IMR-90 (cell line): ENCODE measurements at regions not wholly inside any gene's neighbourhood (a gene's known extent, or its start where the extent isn't known, plus 50 kb on each side); places are given as distances from the start of the nearest gene placed in this dataset.

ENCODE experiments used
- ATAC-seq: fragments of 200-7000 bp; cut with Tn5 transposase; 2 replicates; pipeline ENCODE4 v1.9.1; 2020; ENCODE audit warnings: low read depth, mild to moderate bottlenecking, moderate library complexity
- BruUV-seq: library from RNA; stranded (reverse); fragments of 400-500 nt; replicated peaks from 2 replicates; lab custom pipeline; 2021; lab: Mats Ljungman, UMichigan
- CTCF ChIA-PET: fragments of 300-600 bp; formaldehyde crosslinking; extraction: SDS; loops from one replicate; lab custom pipeline; 2021; ENCODE audit warnings: antibody characterized with exemption; lab: Yijun Ruan, JAX
- POLR2A ChIA-PET: fragments of 300-600 bp; sonication (Branson Sonifier 250); formaldehyde crosslinking; loops from one replicate; lab custom pipeline; 2022; ENCODE audit warnings: antibody characterized with exemption; ENCODE audit not compliant: unreplicated experiment; lab: Charles Lee
- DNase-seq: peaks from one replicate; pipeline ENCODE4 v3.0.0; 2013
- H2AFZ ChIP-seq: replicated peaks from 2 replicates; pipeline ENCODE3; 2013; ENCODE audit warnings: low read length, mild to moderate bottlenecking; ENCODE audit not compliant: poor library complexity
- H2AK5ac ChIP-seq: 2 replicates; pipeline ENCODE4 v1.6.1; 2013; ENCODE audit warnings: low read depth, low read length, inconsistent platforms
- H2AK9ac ChIP-seq: replicated peaks from 2 replicates; pipeline ENCODE3; 2013; ENCODE audit warnings: mild to moderate bottlenecking, low read depth, low read length, moderate library complexity; ENCODE audit not compliant: poor library complexity
- H2BK120ac ChIP-seq: 2 replicates; pipeline ENCODE4 v1.6.1; 2013; ENCODE audit warnings: low read depth, low read length, inconsistent platforms
- H2BK15ac ChIP-seq: 3 replicates; pipeline ENCODE4 v1.6.1; 2013; ENCODE audit warnings: low read depth, low read length, inconsistent platforms
- H2BK20ac ChIP-seq: 2 replicates; pipeline ENCODE4 v1.6.1; 2013; ENCODE audit warnings: low read depth, mild to moderate bottlenecking, inconsistent platforms, low read length, moderate library complexity
- H2BK5ac ChIP-seq: 2 replicates; pipeline ENCODE4 v1.6.1; 2013; ENCODE audit warnings: mild to moderate bottlenecking, low read depth, low read length, inconsistent platforms; ENCODE audit not compliant: poor library complexity, severe bottlenecking
- H3K14ac ChIP-seq: replicated peaks from 2 replicates; pipeline ENCODE4 v1.6.1; 2013; ENCODE audit warnings: low read depth, low read length, inconsistent platforms
- H3K18ac ChIP-seq: 2 replicates; pipeline ENCODE4 v1.6.1; 2013; ENCODE audit warnings: low read depth, low read length, control low read depth
- H3K23ac ChIP-seq: 2 replicates; pipeline ENCODE4 v1.6.1; 2013; ENCODE audit warnings: low read depth, low read length, inconsistent platforms
- H3K27ac ChIP-seq: 2 replicates; pipeline ENCODE4 v1.5.1; 2013; ENCODE audit warnings: mild to moderate bottlenecking, control low read depth, low read length; ENCODE audit not compliant: insufficient read depth
- H3K27me3 ChIP-seq: 2 replicates; pipeline ENCODE4 v1.6.1; 2013; ENCODE audit warnings: low read length; ENCODE audit not compliant: control insufficient read depth, insufficient read depth
- H3K36me3 ChIP-seq: 2 replicates; pipeline ENCODE4 v1.6.1; 2013; ENCODE audit warnings: low read length, mixed read lengths; ENCODE audit not compliant: control insufficient read depth, insufficient read depth
- H3K4ac ChIP-seq: 2 replicates; pipeline ENCODE4 v1.6.1; 2013; ENCODE audit warnings: low read depth, low read length, inconsistent platforms
- H3K4me1 ChIP-seq: 2 replicates; pipeline ENCODE4 v1.6.1; 2013; ENCODE audit warnings: low read length, mixed read lengths; ENCODE audit not compliant: control insufficient read depth, insufficient read depth
- H3K4me2 ChIP-seq: 2 replicates; pipeline ENCODE4 v1.6.1; 2013; ENCODE audit warnings: low read depth, mild to moderate bottlenecking, control low read depth, low read length, moderate library complexity
- H3K4me3 ChIP-seq: 2 replicates; pipeline ENCODE4 v1.5.1; 2013; ENCODE audit warnings: low read depth, mild to moderate bottlenecking, control low read depth, low read length, moderate library complexity; ENCODE audit not compliant: insufficient read depth
- H3K56ac ChIP-seq: 2 replicates; pipeline ENCODE4 v1.6.1; 2013; ENCODE audit warnings: low read length, inconsistent platforms; ENCODE audit not compliant: insufficient read depth; ENCODE audit errors: extremely low read depth
- H3K79me1 ChIP-seq, 2 experiments: 2 replicates each; pipeline ENCODE4 v1.6.1; 2013; ENCODE audit warnings: low read length in 2 of 2, inconsistent platforms in 1 of 2, low read depth in 1 of 2
- H3K9ac ChIP-seq: 2 replicates; pipeline ENCODE4 v1.6.1; 2013; ENCODE audit warnings: low read depth, low read length, control low read depth
- H3K9me1 ChIP-seq: 2 replicates; pipeline ENCODE4 v1.6.1; 2013; ENCODE audit warnings: low read length, inconsistent platforms; ENCODE audit not compliant: insufficient read depth
- H3K9me3 ChIP-seq: 2 replicates; pipeline ENCODE4 v1.6.1; 2013; ENCODE audit warnings: low read length; ENCODE audit not compliant: control insufficient read depth, insufficient read depth
- H4K20me1 ChIP-seq: 2 replicates; pipeline ENCODE4 v1.6.1; 2013; ENCODE audit warnings: low read length, inconsistent platforms; ENCODE audit not compliant: insufficient read depth
- H4K5ac ChIP-seq: 2 replicates; pipeline ENCODE4 v1.6.1; 2013; ENCODE audit warnings: mild to moderate bottlenecking, low read depth, low read length, control low read depth
- H4K8ac ChIP-seq, 2 experiments: 2 replicates each; pipeline ENCODE4 v1.6.1; 2013; ENCODE audit warnings: low read depth in 2 of 2, low read length in 2 of 2, control low read depth in 1 of 2, inconsistent platforms in 1 of 2
- H4K91ac ChIP-seq: 2 replicates; pipeline ENCODE4 v1.6.1; 2013; ENCODE audit warnings: low read depth, low read length, inconsistent platforms; ENCODE audit not compliant: insufficient read depth
- BHLHE40 ChIP-seq: fragments of 150-350 bp; IDR thresholded peaks from 2 replicates; pipeline ENCODE4 v1.6.1; 2016; ENCODE audit warnings: mild to moderate bottlenecking, low read depth, low read length
- CHD1 ChIP-seq: IDR thresholded peaks from 2 replicates; pipeline ENCODE4 v1.6.1; 2012; ENCODE audit warnings: low read depth, low read length, improper control_type of control experiment
- FOS ChIP-seq: fragments of 150-350 bp; IDR thresholded peaks from 2 replicates; pipeline ENCODE4 v1.6.1; 2016; ENCODE audit warnings: low read depth, low read length
- MAZ ChIP-seq: IDR thresholded peaks from 2 replicates; pipeline ENCODE4 v1.6.1; 2012; ENCODE audit warnings: low read depth, mild to moderate bottlenecking, low read length, improper control_type of control experiment, moderate library complexity, borderline replicate concordance
- MXI1 ChIP-seq: IDR thresholded peaks from 2 replicates; pipeline ENCODE4 v1.6.1; 2012; ENCODE audit warnings: low read depth, mild to moderate bottlenecking, low read length, moderate library complexity, borderline replicate concordance
- NFE2L2 ChIP-seq: fragments of 150-350 bp; IDR thresholded peaks from 2 replicates; pipeline ENCODE4 v1.6.1; 2016; ENCODE audit warnings: low read depth, mild to moderate bottlenecking, low read length
- POLR2A ChIP-seq: IDR thresholded peaks from 2 replicates; pipeline ENCODE4 v1.6.1; 2012; ENCODE audit warnings: mild to moderate bottlenecking, low read depth, low read length
- RAD21 ChIP-seq: IDR thresholded peaks from 2 replicates; pipeline ENCODE4 v1.6.1; 2012; ENCODE audit warnings: low read length, improper control_type of control experiment
- RCOR1 ChIP-seq: IDR thresholded peaks from 2 replicates; pipeline ENCODE4 v1.6.1; 2012; ENCODE audit warnings: mild to moderate bottlenecking, low read length, improper control_type of control experiment; ENCODE audit not compliant: insufficient replicate concordance
- RFX5 ChIP-seq: IDR thresholded peaks from 2 replicates; pipeline ENCODE4 v1.8.0; 2012; ENCODE audit warnings: low read depth, mild to moderate bottlenecking, low read length, moderate library complexity
- SMC3 ChIP-seq: fragments of 150-350 bp; IDR thresholded peaks from 2 replicates; pipeline ENCODE4 v1.6.1; 2016; ENCODE audit warnings: low read depth, mild to moderate bottlenecking, antibody characterized with exemption, low read length, moderate library complexity
- WGBS, 2 experiments: methylation state at CpG; one replicate each; pipeline versions ENCODE4 v1.1.5 to v1.1.7; 2013; ENCODE audit warnings: missing lambda C conversion rate in 2 of 2; ENCODE audit not compliant: insufficient read length in 1 of 2; ENCODE audit errors: extremely low coverage in 2 of 2; 5-methylcytosine and 5-hydroxymethylcytosine counted together
- dilution Hi-C: fragments of 300-500 bp; cut with HindIII; formaldehyde crosslinking; loops from one replicate; pipeline ENCODE4 v1.14.3; 2018; ENCODE audit warnings: low sequenced_read_pairs; ENCODE audit not compliant: unreplicated experiment
- in situ Hi-C: fragments of 300-500 bp; cut with MboI; formaldehyde crosslinking; loops from 3 replicates; pipeline ENCODE4 v1.14.3; 2019; ENCODE audit warnings: low sequenced_read_pairs, inconsistent platforms, mixed read lengths
- intact Hi-C: fragments of 100-400 bp; cut with micrococcal nuclease; formaldehyde crosslinking; loops from 2 replicates; pipeline ENCODE4 v1.10.0; 2022
- TF ChIP-seq, protein P1 (sequence below): fragments of 150-350 bp; IDR thresholded peaks from 2 replicates; pipeline ENCODE4 v1.6.1; 2016; ENCODE audit warnings: low read depth, mild to moderate bottlenecking, low read length, moderate library complexity, borderline replicate concordance
- TF ChIP-seq, protein P2 (sequence below): conservative IDR thresholded peaks from 2 replicates; pipeline ENCODE4 v1.5.1; 2012; ENCODE audit warnings: mild to moderate bottlenecking, low read depth, low read length, improper control_type of control experiment
- TF ChIP-seq, protein P3 (sequence below): fragments of 150-350 bp; IDR thresholded peaks from 2 replicates; pipeline ENCODE4 v1.6.1; 2017; ENCODE audit warnings: mild to moderate bottlenecking, antibody characterized with exemption, low read length, low read depth

DNA sequence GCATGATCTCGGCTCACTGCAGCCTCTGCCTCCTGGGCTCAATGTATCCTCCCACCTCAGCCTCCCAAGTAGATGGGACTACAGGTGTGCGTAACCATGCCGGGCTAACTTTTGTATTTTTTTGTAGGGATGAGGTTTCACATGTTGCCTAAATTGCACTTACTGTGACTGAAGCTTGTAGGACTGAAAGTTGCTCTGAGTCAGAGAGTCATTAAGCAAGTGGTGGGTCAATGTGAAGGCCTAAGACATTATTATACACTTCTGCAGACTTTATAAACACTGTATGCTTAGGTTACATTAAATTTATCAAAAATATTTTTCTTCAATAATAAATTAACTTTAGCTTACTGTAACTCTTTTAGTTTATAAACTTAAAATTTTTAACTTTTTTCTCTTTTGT is 170.2 kb downstream of the FAT4 start:
- Histone ChIP-seq H3K14ac (no peak overlapping the region), H3K4me2 (no peak overlapping the region), H3K79me1 (no peaks in the 10 kb centered on the region), H2BK20ac (no peak overlapping the region), H3K9ac (no peak overlapping the region), H3K4me3 (no peak overlapping the region), H3K4ac (no peak overlapping the region), H4K5ac (no peak overlapping the region), H2BK5ac (no peak overlapping the region), H3K27me3 (no peaks in the 10 kb centered on the region), H2BK15ac (no peak overlapping the region), H3K9me1 (no peaks in the 10 kb centered on the region; the same call in 1 of the 2 replicates), H3K56ac (no peak overlapping the region), H2BK120ac (no peak overlapping the region), H3K27ac (no peak overlapping the region; the same call in 1 of the 2 replicates), H2AK5ac (no peak overlapping the region), H3K23ac (no peak overlapping the region), H3K36me3 (peaks cover 8% of the 10 kb centered on the region), H2AK9ac (no peak overlapping the region), H3K4me1 (peaks cover 2% of the 10 kb centered on the region; the same call in 1 of the 2 replicates), H3K18ac (no peak overlapping the region), H4K20me1 (no peaks in the 10 kb centered on the region), H4K91ac (no peak overlapping the region), H2AFZ (no peak overlapping the region), H3K9me3 (no peaks in the 10 kb centered on the region), H4K8ac (no peak overlapping the region)
- no TSS peak for BruUV-seq
- TF ChIP-seq MAZ: no peak
- no peak for TF ChIP-seq RAD21
- TF ChIP-seq, protein P1, sequence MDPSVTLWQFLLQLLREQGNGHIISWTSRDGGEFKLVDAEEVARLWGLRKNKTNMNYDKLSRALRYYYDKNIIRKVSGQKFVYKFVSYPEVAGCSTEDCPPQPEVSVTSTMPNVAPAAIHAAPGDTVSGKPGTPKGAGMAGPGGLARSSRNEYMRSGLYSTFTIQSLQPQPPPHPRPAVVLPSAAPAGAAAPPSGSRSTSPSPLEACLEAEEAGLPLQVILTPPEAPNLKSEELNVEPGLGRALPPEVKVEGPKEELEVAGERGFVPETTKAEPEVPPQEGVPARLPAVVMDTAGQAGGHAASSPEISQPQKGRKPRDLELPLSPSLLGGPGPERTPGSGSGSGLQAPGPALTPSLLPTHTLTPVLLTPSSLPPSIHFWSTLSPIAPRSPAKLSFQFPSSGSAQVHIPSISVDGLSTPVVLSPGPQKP: no peak
- no peak for TF ChIP-seq RFX5
- TF ChIP-seq FOS: no peak
- TF ChIP-seq, protein P2, sequence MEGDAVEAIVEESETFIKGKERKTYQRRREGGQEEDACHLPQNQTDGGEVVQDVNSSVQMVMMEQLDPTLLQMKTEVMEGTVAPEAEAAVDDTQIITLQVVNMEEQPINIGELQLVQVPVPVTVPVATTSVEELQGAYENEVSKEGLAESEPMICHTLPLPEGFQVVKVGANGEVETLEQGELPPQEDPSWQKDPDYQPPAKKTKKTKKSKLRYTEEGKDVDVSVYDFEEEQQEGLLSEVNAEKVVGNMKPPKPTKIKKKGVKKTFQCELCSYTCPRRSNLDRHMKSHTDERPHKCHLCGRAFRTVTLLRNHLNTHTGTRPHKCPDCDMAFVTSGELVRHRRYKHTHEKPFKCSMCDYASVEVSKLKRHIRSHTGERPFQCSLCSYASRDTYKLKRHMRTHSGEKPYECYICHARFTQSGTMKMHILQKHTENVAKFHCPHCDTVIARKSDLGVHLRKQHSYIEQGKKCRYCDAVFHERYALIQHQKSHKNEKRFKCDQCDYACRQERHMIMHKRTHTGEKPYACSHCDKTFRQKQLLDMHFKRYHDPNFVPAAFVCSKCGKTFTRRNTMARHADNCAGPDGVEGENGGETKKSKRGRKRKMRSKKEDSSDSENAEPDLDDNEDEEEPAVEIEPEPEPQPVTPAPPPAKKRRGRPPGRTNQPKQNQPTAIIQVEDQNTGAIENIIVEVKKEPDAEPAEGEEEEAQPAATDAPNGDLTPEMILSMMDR: no peak
- TF ChIP-seq BHLHE40: no peak
- no peak for TF ChIP-seq POLR2A
- TF ChIP-seq, protein P3, sequence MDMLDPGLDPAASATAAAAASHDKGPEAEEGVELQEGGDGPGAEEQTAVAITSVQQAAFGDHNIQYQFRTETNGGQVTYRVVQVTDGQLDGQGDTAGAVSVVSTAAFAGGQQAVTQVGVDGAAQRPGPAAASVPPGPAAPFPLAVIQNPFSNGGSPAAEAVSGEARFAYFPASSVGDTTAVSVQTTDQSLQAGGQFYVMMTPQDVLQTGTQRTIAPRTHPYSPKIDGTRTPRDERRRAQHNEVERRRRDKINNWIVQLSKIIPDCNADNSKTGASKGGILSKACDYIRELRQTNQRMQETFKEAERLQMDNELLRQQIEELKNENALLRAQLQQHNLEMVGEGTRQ: no peak
- TF ChIP-seq RCOR1: no peak
- no peak for TF ChIP-seq SMC3
- TF ChIP-seq NFE2L2: no peak
- TF ChIP-seq MXI1: no peak
- TF ChIP-seq CHD1: no peak
- dilution Hi-C loops (no loop called here), intact Hi-C loops (no loop called here), in situ Hi-C loops (no loop called here)
- DNase-seq (peak; percentile 39), ATAC-seq (peak; percentile 76; the same call in 1 of the 2 replicates)
- no CpG with 5 or more reads among the region's 3 CpGs for WGBS, 2 experiments
- POLR2A ChIA-PET: no interaction called here
- CTCF ChIA-PET: no interaction called here
